GM19468 (cell line): ENCODE measurements at regions not wholly inside any gene's neighbourhood (a gene's known extent, or its start where the extent isn't known, plus 50 kb on each side); places are given as distances from the start of the nearest gene placed in this dataset.
"Not testable (repeated sequence)": the region's sequence is repeated elsewhere in the genome, so short reads cannot be mapped to it uniquely, and the experiment has no call there.

ENCODE experiments used
- ATAC-seq: cut with Tn5 transposase; IDR thresholded peaks from one replicate; pipeline ENCODE4 v1.9.1; 2021; ENCODE audit warnings: mild to moderate bottlenecking, moderate library complexity, moderate number of reproducible peaks; ENCODE audit not compliant: unreplicated experiment; ENCODE audit errors: extremely low read depth

- no peak for ATAC-seq
These were observed 321.7 kb downstream of the CENPW start for GRCh38 chr6:126661646-126662045.

GRCh38 chr6:126662966-126663365 lies 323.1 kb downstream of the CENPW start:
- ATAC-seq: no peak

GRCh38 chr6:126664271-126664670 lies 324.4 kb downstream of the CENPW start:
- ATAC-seq: no peak

- ATAC-seq: no peak
These were observed 325.6 kb downstream of the CENPW start for GRCh38 chr6:126665551-126665950.

GRCh38 chr6:126667071-126667470 lies 327.2 kb downstream of the CENPW start:
- ATAC-seq: no peak

- no peak for ATAC-seq
These were observed 327.8 kb downstream of the CENPW start for GRCh38 chr6:126667728-126668127.

GRCh38 chr6:126672649-126673048 lies 332.7 kb downstream of the CENPW start:
- peak; percentile 62 for ATAC-seq

- ATAC-seq: not testable (repeated sequence)
These were observed 333.8 kb downstream of the CENPW start for GRCh38 chr6:126673749-126674148.

GRCh38 chr6:126682440-126682839 lies 342.5 kb downstream of the CENPW start:
- ATAC-seq: no peak

GRCh38 chr6:126685182-126685581 lies 345.3 kb downstream of the CENPW start:
- no peak for ATAC-seq

GRCh38 chr6:126696921-126697693 lies 357.2 kb downstream of the CENPW start:
- no peak for ATAC-seq

- no peak for ATAC-seq
These were observed 358.9 kb downstream of the CENPW start for GRCh38 chr6:126698732-126699240.

- no peak for ATAC-seq
These were observed 362.0 kb downstream of the CENPW start for GRCh38 chr6:126701676-126702560.

- ATAC-seq: no peak
These were observed 376.1 kb downstream of the CENPW start for GRCh38 chr6:126716032-126716431.

- no peak for ATAC-seq
These were observed 377.1 kb downstream of the CENPW start for GRCh38 chr6:126716826-126717509.

- ATAC-seq: peak; percentile 83
These were observed 378.8 kb downstream of the CENPW start for GRCh38 chr6:126718600-126719327.

GRCh38 chr6:126720304-126720703 lies 380.4 kb downstream of the CENPW start:
- no peak for ATAC-seq

GRCh38 chr6:126721581-126722160 lies 381.8 kb downstream of the CENPW start:
- no peak for ATAC-seq

- no peak for ATAC-seq
These were observed 382.5 kb downstream of the CENPW start for GRCh38 chr6:126722411-126722810.
